Neural crest cell (in vitro differentiated cells): ENCODE measurements at regions not wholly inside any gene's neighbourhood (a gene's known extent, or its start where the extent isn't known, plus 50 kb on each side); places are given as distances from the start of the nearest gene placed in this dataset.

Experiments
- DNase-seq: peaks from one replicate; pipeline ENCODE4 v3.0.0; 2021; ENCODE audit warnings: low read depth, mixed read lengths, low spot score
- H3K27ac Mint-ChIP-seq: one replicate; pipeline ENCODE4 v1.8.0; 2021; ENCODE audit warnings: mild to moderate bottlenecking, mixed read lengths; ENCODE audit not compliant: unreplicated experiment
- H3K27me3 Mint-ChIP-seq: 2 replicates; pipeline ENCODE4 v1.8.0; 2021; ENCODE audit warnings: low read depth, mild to moderate bottlenecking, mixed read lengths
- H3K36me3 Mint-ChIP-seq: 2 replicates; pipeline ENCODE4 v1.8.0; 2021; ENCODE audit warnings: low read depth, mild to moderate bottlenecking, mixed read lengths
- H3K4me1 Mint-ChIP-seq: 2 replicates; pipeline ENCODE4 v1.8.0; 2021; ENCODE audit warnings: mixed read lengths
- H3K4me3 Mint-ChIP-seq: one replicate; pipeline ENCODE4 v1.8.0; 2021; ENCODE audit warnings: mild to moderate bottlenecking, mixed read lengths
- H3K9me3 Mint-ChIP-seq: 2 replicates; pipeline ENCODE4 v1.8.0; 2021; ENCODE audit warnings: mixed read lengths
- TF ChIP-seq, protein P1 (sequence below): fragments of 200-600 bp; sonication (generic); conservative IDR thresholded peaks from 2 replicates; pipeline ENCODE4 v1.5.0; 2021; ENCODE audit warnings: antibody characterized with exemption, mild to moderate bottlenecking

GRCh38 chr4:151894246-151894645 lies 133.4 kb upstream of the GATB start:
- H3K4me1 Mint-ChIP-seq = no peaks in the 10 kb centered on the region
- DNase-seq = no peak
- no peaks in the 10 kb centered on the region for H3K27me3 Mint-ChIP-seq
- H3K36me3 Mint-ChIP-seq = no peaks in the 10 kb centered on the region
- H3K4me3 Mint-ChIP-seq = no peak overlapping the region
- H3K9me3 Mint-ChIP-seq = no peaks in the 10 kb centered on the region
- TF ChIP-seq, protein P1, sequence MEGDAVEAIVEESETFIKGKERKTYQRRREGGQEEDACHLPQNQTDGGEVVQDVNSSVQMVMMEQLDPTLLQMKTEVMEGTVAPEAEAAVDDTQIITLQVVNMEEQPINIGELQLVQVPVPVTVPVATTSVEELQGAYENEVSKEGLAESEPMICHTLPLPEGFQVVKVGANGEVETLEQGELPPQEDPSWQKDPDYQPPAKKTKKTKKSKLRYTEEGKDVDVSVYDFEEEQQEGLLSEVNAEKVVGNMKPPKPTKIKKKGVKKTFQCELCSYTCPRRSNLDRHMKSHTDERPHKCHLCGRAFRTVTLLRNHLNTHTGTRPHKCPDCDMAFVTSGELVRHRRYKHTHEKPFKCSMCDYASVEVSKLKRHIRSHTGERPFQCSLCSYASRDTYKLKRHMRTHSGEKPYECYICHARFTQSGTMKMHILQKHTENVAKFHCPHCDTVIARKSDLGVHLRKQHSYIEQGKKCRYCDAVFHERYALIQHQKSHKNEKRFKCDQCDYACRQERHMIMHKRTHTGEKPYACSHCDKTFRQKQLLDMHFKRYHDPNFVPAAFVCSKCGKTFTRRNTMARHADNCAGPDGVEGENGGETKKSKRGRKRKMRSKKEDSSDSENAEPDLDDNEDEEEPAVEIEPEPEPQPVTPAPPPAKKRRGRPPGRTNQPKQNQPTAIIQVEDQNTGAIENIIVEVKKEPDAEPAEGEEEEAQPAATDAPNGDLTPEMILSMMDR = no peak
- no peak overlapping the region for H3K27ac Mint-ChIP-seq

GRCh38 chr4:151888367-151888866 lies 127.6 kb upstream of the GATB start:
- Mint-ChIP-seq H3K4me1 (no peaks in the 10 kb centered on the region), H3K27ac (no peak overlapping the region), H3K27me3 (no peaks in the 10 kb centered on the region), H3K9me3 (no peaks in the 10 kb centered on the region), H3K4me3 (no peak overlapping the region), H3K36me3 (no peaks in the 10 kb centered on the region)
- DNase-seq = no peak
- TF ChIP-seq, protein P1 = no peak

- TF ChIP-seq, protein P1 = no peak
- no peaks in the 10 kb centered on the region for H3K27me3 Mint-ChIP-seq
- no peaks in the 10 kb centered on the region for H3K4me1 Mint-ChIP-seq
- no peaks in the 10 kb centered on the region for H3K9me3 Mint-ChIP-seq
- no peaks in the 10 kb centered on the region for H3K36me3 Mint-ChIP-seq
- no peak for DNase-seq
- no peak overlapping the region for H3K27ac Mint-ChIP-seq
- no peak overlapping the region for H3K4me3 Mint-ChIP-seq
Observed at GRCh38 chr4:151887816-151888180, 127.0 kb upstream of the GATB start.

DNA sequence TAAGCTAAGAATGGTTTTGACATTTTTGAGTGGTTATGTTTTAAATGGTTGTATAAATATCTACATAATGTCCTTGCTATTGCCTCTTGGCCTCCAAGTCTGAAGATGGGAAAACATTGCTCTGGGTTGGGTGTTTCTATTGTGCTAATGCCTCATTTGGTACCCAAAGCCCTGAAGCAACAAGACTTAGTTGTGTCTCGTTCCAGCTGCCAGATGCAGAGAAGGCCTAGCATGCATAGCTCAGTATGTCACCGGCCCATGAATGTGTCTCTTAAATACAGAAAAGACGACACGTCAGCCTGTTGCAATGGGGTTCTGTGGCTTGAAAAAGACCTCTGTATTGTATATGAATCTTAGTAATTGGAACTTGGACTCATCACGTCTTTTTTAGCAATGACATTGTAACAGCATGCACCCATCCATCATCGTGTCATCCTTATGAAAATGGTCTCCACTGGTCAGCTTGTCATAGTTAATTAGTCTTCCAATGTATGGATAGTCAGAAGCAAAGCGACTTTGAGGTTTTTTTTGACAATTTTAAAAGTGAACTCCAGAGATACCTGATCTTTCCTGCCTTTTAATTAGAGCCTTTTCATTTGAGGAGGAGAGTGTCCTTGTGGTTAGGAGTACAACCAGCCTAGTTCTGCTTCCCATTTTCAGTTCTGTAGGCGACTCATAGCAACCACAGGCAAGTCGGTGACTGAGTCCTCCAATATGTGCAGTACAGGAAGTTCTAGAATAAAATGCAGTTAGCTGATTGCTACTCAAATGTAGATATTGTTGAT lies 126.4 kb upstream of the GATB start:
- Mint-ChIP-seq H3K27ac (no peak overlapping the region), H3K4me3 (no peak overlapping the region), H3K4me1 (no peaks in the 10 kb centered on the region), H3K27me3 (no peaks in the 10 kb centered on the region), H3K9me3 (no peaks in the 10 kb centered on the region), H3K36me3 (no peaks in the 10 kb centered on the region)
- TF ChIP-seq, protein P1 = no peak
- no peak for DNase-seq

DNA sequence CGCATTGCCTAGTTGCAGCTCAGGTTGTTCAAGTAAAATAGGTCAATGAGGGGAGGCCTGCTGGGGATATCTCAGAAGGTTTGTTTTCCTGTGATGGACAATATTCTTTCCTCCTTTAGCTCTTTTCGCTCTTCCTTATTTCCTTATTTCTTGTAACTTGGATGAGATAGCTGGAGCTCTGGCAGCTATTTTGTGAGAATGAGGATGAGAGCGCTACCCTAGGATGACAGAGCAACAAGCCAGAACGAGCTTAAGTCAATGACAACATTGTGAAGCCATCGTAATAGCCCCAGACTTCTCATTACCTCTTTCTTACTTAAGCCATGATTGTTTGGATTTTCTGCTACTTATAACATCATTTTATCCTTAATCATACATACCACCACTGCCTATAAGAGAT lies 124.3 kb upstream of the GATB start:
- H3K4me3 Mint-ChIP-seq = no peak overlapping the region
- DNase-seq = no peak
- H3K27ac Mint-ChIP-seq = no peak overlapping the region
- TF ChIP-seq, protein P1 = no peak
- H3K9me3 Mint-ChIP-seq = no peaks in the 10 kb centered on the region
- H3K36me3 Mint-ChIP-seq = no peaks in the 10 kb centered on the region
- no peaks in the 10 kb centered on the region for H3K27me3 Mint-ChIP-seq
- no peaks in the 10 kb centered on the region for H3K4me1 Mint-ChIP-seq
